ENCODE measurements at regions not wholly inside any gene's neighbourhood (a gene's known extent, or its start where the extent isn't known, plus 50 kb on each side); places are given as distances from the start of the nearest gene placed in this dataset.

DNA sequence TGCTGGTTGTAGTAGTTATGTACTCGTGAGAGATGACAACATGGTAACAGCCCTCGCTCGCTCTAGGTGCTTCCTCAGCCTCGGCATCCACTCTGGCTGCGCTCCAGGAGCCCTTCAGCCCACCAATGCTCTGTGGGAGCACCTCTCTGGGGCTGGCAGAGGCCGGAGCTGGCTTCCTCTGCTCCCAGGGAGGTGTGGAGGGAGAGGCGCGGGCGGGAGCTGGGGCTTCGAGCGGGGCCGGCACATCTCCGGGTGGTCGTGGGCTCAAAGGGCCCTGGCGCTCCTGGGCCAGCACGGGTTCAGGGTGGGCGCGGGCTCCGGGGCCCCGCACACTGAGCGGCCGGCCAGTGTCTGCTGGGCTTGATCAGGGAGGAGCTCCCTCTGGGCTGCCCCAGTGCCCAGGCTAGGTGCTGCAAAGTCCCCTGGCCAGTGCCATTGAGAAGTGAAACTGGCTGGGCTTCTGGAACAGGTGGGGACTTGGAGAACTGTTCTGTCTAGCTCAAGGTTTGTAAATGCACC is 1012.1 kb downstream of the CNTNAP5 start:
- peak in 2 of 10 donors; percentile 68 to 70 for DNase-seq
- intact Hi-C loops (cut with DNase I) = no loop called here

DNA sequence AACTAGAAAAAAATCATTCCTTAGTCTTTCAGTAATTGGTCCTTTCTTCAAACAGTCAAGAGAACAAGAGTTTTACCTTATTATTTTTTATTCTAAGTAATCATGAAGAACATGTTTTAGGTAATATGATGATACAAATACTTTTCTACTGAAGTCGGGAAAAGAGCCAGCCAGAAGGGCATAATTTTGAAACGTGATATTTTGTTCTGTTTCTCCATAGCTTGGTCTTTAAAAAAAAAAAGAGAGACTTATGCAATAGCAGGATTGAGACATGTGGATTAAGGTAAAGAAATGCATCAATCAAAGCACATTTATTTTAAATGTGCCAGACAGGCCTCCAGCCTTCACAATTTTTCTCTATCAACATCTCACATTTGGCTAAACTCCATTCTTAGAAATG is 1016.8 kb downstream of the CNTNAP5 start:
- intact Hi-C loops (cut with DNase I) = no loop called here
- no peak for DNase-seq

DNA sequence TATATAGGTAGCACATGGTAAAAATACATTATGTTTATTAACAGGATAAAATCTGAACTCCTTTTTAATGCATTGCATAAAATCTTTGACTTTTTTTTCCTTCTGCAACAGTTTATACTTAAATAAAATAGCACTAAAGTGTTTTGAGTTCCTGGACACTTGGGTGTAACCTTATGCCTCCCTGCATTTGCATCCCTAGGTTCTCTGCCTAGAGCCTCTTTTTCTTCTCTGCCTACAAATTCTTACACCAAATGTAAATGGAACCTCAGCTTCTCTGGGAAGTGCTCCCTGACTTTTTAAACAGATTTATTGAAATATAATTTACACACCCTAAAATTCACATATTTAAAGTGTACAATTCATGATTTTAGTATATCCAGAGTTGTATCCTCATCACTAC is 1017.6 kb downstream of the CNTNAP5 start:
- DNase-seq = no peak
- intact Hi-C loops (cut with DNase I) = no loop called here

DNA sequence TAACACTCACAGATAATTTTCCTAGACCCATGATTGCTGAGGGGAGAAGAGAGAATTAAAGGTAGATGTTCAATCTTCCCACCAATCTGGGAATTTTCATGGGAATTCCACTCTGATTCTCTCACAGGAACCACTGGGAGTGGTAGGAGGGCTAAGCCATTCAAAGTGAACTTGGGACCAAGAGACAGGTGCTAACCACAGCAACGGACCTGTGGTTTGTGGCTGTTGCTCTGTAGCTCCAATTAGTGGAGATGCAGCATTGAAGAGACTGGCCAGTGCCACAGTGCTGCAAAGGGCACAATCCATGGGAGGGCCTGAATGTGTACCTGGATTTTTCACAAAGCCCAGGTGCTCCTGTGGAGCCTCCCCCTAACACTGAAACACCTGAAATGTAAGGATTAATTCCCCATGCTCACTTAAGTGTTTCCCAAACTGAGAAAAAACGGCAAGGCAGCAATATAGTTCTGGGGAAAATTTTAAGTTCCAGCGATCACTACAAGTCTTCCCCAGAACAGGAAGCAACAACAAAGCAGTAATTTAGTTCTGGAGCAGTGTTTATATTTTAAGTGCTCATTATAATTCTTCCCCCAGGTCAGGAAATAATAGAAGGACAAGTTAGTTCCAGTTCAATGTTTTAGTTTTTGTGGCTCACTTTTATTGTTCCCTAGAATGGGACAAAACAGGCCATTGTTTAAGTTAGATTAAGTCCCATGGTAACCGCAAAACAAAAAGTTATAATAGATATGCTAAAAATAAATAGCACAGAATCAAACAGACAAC is 1045.8 kb downstream of the CNTNAP5 start:
- DNase-seq = peak in 1 of 10 donors; percentile 30
- intact Hi-C loops (cut with DNase I) = no loop called here

DNA sequence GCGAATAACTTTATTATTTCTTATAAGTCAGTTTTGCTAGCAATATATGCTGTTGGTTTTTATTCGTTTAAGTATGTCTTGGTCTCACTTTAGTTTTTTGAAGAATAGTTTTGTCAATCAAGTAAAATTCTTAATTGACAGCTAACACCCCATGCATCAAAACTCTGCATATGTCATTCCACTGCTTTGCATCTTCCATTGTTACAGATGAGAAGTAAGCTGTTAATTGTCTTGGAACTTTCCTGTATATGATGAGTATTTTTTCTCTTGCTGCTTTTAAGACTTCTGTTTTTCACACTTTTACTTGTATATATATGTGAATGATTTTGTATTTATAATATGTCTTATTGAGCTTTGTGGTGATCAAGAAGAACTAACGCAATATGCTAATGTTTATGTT is 1048.4 kb downstream of the CNTNAP5 start:
- no peak for DNase-seq
- intact Hi-C loops (cut with DNase I) = no loop called here

DNA sequence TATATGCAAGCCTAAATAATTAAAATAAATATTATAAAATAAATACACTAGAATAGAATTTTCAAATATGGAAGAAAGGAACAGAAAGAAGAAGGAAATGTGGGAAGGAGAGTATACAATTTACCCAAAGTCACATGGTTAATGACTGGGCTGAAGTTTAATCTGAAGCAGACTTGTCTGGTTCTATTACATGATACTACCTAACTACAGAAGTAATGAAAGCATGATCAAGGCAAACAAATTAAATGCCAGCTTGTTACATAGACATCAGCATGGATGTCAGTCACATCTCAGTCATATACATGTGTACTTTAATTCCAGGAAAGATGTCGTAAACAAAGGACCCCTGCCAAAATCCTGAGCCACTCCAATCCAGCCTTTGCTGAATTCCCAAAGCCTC is 1060.8 kb downstream of the CNTNAP5 start:
- no peak for DNase-seq
- intact Hi-C loops (cut with DNase I) = no loop called here

DNA sequence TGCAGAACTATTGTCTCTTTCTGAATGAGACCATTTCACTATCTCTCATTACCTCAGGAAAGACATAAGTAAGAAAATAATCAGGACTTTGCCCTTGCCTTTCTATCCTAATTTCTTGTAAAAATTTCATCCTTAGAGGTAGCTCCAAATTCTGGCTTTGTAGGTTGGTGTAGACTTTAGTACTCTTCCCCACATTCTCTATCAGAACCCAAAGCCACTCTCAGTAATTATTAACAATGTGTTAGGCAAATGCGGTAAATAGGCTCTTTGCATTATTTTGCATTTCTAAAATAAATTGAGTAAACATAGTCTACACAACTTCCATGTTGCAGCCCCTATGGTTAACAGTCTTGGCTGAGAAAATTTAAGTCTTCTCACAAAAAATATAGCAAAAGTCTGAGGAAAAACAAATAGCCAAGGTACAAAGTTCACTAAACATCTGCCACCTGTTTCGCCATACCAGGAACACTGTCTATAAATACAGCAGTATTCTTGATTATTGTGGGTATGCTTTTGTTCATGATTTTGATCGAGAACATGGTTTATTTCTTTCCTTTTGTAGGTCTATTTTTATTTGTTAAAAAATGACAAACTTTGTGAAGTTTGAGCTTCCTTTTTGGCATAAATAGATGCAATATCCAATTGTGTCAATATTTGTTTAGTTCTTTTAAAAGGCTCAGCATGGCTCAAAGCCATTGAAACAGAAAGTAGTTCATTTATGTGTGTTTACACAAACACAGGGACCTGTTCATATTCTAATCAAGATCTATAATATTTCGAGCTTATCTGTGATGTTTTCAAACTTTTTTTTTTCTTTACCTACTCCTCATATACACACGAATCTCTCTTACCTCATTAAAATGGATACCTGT is 1061.5 kb downstream of the CNTNAP5 start:
- DNase-seq = no peak
- intact Hi-C loops (cut with DNase I) = no loop called here

DNA sequence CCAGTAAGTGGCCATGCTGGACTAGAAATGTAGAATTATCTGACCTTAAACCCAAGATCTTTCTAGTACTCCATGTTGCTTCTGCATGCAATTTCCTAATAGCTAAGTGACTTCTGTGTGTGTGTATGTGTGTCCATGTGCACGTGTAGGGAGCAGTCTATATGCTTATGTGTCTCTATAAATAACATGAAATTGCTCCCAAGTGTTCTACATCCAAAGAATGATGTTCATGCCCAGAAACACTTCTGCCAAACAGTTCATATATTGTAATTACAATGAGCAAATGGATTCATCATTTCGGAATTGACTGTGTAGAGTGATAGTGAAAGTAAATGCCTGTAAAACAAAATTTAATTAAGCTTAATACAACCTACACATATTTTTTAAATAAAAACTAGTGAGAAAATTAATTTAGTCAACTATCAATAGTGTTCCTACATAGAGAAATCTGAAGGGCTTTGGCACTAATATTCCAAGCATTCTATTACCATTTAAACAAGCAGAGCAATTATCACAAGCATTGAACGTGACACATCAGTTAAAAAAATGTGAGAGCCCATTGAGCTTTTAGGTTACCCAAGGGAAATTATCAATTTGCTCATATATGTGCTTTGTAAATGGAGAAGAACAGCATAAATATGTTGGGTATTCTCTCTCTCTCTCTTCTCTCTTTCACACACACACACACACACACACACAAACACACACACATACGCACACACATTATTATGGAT is 1067.4 kb downstream of the CNTNAP5 start:
- no peak for DNase-seq
- intact Hi-C loops (cut with DNase I) = no loop called here

DNA sequence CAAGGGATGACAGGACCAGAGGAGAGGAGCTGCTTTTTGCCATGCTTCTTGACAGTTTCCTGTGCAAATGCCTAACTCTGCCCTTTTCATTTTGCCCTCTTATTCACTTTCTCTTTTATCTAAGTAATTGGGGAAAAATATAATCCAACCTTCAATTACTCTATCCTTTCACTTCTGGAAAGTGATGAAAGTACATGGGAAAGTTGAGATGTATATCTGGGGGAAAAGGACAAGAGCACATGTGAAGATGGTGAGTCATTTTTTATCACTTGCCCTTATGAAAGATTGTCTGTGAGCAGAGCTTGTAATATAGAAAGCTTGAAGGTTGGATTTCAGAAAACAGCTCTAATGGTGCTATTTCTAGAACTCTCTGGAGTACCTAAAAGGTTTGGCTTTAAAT is 1070.7 kb downstream of the CNTNAP5 start:
- intact Hi-C loops (cut with DNase I) = no loop called here
- DNase-seq = no peak

DNA sequence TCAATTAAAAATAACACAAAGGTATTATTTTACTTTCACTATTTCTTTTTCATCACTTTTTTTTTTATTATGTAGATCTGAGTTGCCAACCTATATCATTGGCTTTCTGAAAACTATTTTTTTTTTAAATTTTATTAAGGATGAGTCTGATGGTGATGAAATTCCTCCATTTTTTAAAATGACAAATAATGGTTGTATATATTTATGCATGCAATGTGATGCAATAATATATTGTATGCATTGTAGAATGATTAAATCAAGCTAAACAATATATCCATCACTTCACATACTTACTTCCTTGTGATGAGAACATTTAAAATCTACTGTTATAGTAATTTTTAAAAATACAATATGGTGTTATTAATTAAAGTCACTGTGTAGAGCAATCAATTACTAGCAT is 1081.6 kb downstream of the CNTNAP5 start:
- intact Hi-C loops (cut with DNase I) = no loop called here
- DNase-seq = no peak

DNA sequence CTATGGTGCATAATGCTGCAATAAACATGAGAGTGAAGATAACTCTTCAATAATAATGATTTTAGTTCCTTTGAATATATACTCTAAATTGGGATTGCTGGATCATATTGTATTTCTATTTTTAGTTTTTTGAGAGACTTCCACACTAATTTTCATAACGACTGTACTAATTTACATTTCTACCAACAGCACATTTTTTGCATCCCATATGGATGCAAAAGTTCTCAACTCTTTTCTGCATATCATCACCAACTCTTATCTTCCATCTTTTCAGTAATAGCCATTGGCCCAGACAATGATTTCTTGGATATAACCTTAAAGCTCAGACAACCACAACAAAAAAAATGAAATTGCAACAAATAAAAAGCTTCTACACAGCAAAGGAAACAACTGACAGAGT is 1082.4 kb downstream of the CNTNAP5 start:
- DNase-seq = no peak
- intact Hi-C loops (cut with DNase I) = no loop called here

DNA sequence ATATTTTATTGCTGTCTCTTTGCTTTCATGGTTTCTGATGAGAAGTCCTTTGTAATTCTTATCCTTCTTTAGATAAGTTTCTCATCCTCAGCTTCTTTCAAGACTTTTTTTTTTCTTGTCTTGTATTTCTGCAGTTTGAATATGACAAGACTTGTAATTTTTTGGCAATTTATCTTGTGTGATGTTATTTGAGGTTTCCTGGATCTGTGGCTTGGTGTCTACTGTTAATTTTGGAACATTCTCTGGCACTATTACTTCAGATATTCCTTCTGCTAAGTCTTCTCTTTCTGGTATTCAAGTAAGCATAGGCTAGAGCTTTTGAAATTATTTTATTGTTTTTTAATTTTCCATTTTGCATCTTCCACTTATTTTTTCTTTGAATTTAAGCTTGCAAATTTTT is 1083.2 kb downstream of the CNTNAP5 start:
- no peak for DNase-seq
- intact Hi-C loops (cut with DNase I) = no loop called here

DNA sequence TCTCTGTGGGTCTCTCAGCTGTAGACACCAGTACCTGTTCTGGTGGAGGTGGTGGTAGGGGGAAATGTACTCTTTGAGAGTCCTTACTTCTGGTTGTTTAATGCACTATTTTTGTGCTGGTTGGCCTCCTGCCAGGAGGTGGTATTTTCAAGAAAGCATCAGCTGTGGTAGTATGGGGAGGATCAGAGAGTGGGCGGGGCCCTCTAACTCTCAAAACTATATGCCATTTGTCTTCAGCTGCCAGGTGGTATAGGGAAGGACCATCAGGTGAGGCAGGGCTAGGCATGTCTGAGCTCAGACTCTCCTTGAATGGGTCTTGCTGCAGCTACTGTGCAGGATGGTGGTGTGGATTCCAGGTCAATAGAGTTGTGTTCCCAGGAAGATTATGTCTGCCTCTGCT is 1100.8 kb downstream of the CNTNAP5 start:
- DNase-seq = no peak
- intact Hi-C loops (cut with DNase I) = no loop called here

DNA sequence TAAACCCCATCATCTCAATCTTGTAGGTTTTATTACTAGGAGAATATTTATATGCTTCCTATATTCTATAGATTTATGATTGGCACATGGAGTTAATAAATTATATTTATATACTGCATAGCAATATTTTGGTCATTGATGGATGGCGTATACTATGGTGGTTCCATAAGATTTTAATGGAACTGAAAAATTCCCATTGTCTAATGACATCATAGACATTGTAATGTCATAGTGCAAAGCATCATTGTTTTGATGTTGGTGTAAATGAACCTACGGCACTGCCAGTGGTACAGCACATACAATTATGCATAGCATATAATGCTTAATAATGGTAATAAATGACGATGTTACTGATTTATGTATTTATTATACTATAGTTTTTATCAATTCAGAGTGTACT is 1135.9 kb downstream of the CNTNAP5 start:
- intact Hi-C loops (cut with DNase I) = no loop called here
- DNase-seq = no peak

DNA sequence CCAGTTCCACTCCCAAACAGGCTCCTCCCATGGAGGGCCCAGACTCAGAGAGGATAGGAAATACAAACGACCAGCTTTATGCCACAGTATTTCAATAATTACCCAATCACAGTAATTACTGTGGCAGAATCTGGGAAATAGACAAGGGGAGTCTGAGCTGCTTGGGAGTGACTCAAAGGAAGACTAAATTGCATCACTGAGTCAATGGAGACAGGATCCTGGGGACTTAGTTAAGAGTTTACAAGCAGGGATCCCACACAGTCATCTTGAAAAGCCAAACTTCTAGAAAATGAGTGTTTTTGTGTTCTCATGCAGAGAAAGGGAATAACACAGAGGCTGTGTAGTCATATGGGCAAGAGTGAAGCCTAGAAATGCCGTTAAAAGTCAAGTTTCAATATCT is 1142.1 kb downstream of the CNTNAP5 start:
- intact Hi-C loops (cut with DNase I) = no loop called here
- DNase-seq = no peak

DNA sequence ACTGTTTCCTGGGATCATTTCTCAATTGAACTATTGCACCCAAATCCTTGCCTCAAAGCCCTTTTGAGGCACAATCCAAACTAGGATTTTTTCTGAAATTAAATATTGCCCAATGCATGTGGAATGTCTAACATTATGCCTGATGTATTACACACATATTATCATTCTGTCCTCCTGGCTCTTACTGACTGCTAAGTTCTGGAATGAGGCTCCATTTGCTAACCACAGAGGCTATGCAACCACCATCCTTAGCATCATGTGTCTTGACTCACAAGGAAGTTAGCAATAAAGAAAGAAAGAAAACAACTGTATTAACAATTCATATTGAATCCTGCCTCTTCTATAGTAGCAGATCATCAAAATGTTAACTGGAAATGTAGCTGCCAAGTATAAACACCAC is 1142.7 kb downstream of the CNTNAP5 start:
- no peak for DNase-seq
- intact Hi-C loops (cut with DNase I) = no loop called here

DNA sequence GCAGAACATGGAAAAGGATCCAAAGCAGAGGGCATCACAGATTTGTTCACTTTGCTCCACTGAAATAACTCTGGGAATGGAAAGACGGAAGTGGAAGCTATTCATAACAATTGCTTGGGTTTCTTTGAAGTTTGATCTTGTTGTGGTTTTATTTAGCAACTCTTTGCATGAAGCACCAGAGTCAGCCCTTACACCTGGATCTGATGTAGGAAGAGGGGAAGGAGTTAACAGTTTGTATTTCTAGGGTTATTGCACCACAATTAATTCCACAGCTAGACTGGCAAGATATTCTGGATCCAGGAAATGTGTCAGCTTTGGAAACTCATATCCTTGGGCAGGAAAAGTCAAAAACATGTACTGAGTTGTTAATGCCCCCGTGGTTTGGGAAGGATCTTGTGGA is 1143.4 kb downstream of the CNTNAP5 start:
- intact Hi-C loops (cut with DNase I) = no loop called here
- DNase-seq = no peak

DNA sequence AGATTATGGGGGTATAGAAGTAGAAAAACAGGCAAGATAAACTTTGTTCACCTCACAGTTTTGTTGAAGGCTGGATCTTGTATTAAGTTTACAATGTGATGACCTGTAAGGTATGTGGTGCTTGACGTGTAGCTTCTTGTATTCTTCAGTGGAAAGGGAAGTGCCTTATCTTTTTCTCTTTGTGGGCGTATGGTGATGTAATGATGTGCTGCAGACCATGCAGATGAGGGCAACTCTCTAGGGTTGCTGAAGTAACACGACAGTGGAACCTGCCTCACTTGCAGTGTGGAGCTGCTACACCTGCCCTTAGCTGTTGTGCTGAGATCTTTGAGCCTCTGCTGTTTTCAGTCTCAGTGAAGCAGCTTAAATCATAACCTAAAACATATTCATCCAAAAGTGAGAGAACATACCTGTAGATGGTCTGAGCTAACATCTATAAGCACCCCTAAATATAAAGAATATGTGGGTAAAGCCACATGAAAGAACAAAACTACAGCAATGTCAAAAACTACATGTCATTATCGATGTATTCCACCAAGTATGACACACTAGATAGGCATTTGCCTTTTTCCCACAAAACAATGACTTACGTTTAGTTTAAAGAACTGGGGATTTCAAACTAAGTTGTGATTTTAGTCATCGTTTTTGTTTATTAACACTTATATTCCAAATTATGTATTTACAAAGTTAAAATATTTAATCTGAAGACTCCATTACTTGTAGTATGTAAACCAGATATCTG is 1144.1 kb downstream of the CNTNAP5 start:
- DNase-seq = no peak
- intact Hi-C loops (cut with DNase I) = no loop called here

DNA sequence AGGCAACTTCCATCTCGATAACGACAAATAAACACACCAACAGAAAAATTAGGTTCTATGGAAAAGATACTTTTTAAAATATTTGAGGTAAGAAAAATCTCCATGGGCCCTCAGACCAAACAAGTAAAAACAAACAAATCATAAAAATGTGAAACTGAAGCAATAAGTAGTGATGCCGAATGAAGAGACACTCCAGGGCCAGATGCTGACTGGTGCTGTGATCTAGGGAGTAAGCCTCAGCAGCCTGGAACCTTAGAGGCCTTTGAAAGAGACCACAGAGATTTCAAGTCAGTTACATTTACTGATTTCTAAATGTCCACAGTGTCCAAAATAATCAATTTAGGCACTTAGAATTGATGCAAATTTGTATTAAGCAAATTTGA is 1144.7 kb downstream of the CNTNAP5 start:
- intact Hi-C loops (cut with DNase I) = no loop called here
- DNase-seq = no peak

DNA sequence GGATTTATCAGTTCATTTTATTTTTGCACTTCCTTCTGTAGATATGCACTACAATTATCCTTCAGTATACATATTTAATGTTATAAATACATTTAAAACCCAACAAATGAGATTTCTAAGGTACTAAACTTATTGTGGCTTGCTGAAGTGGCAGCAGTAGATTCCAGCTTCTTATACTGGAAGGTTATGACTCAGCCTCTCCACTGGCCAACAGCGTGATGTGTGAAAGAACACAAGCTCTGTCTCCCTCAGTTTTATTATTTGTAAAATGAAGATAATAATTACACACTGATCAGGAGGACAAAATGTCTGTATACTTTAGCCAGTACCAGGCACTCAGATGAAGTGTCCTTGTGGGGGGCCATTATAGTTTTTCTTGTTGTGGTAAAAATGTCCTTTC is 1147.1 kb downstream of the CNTNAP5 start:
- intact Hi-C loops (cut with DNase I) = no loop called here

More for the DNA sequence above, 1147.1 kb downstream of the CNTNAP5 start:
- DNase-seq = no peak
